ENCODE measurements at regions not wholly inside any gene's neighbourhood (a gene's known extent, or its start where the extent isn't known, plus 50 kb on each side); places are given as distances from the start of the nearest gene placed in this dataset.

GRCh38 chr6:120260636-120261035 lies 911.1 kb upstream of the MAN1A1 start:
- TF ChIP-seq CTCF (IDR thresholded peaks at IDR 0.05), result no peak
- DNase-seq, result no peak
- intact Hi-C loops (cut with DNase I), result no loop called here

GRCh38 chr6:120254651-120255050 lies 905.1 kb upstream of the MAN1A1 start:
- Histone ChIP-seq H3K27me3 (ENCODE audit: low read depth) (no peaks in the 10 kb centered on the region), H3K27ac (no peak overlapping the region), H3K9me3 (no peaks in the 10 kb centered on the region), H3K36me3 (no peaks in the 10 kb centered on the region), H3K4me1 (no peaks in the 10 kb centered on the region), H3K4me3 (no peak overlapping the region)
- ATAC-seq (no peak), DNase-seq (no peak)
- TF ChIP-seq CTCF (IDR thresholded peaks at IDR 0.05), result no peak
- intact Hi-C loops (cut with DNase I), result no loop called here

More at GRCh38 chr6:120260636-120261035, 911.1 kb upstream of the MAN1A1 start:
- no peaks in the 10 kb centered on the region for H3K27me3 ChIP-seq (ENCODE audit: low read depth)
- H3K4me3 ChIP-seq, result no peak overlapping the region
- H3K36me3 ChIP-seq, result no peaks in the 10 kb centered on the region
- H3K9me3 ChIP-seq, result no peaks in the 10 kb centered on the region
- no peaks in the 10 kb centered on the region for H3K4me1 ChIP-seq
- no peak overlapping the region for H3K27ac ChIP-seq
- ATAC-seq, result no peak

GRCh38 chr6:120248451-120248850 lies 898.9 kb upstream of the MAN1A1 start:
- no peak for DNase-seq
- Histone ChIP-seq H3K27ac (no peak overlapping the region), H3K4me1 (no peaks in the 10 kb centered on the region), H3K9me3 (no peaks in the 10 kb centered on the region), H3K36me3 (no peaks in the 10 kb centered on the region), H3K4me3 (no peak overlapping the region), H3K27me3 (ENCODE audit: low read depth) (no peaks in the 10 kb centered on the region)
- ATAC-seq, result no peak
- intact Hi-C loops (cut with DNase I), result no loop called here
- TF ChIP-seq CTCF (IDR thresholded peaks at IDR 0.05), result no peak

- Histone ChIP-seq H3K27me3 (ENCODE audit: low read depth) (no peaks in the 10 kb centered on the region), H3K36me3 (no peaks in the 10 kb centered on the region), H3K27ac (no peak overlapping the region), H3K9me3 (peaks cover 12% of the 10 kb centered on the region), H3K4me1 (no peaks in the 10 kb centered on the region), H3K4me3 (no peak overlapping the region)
- no peak for ATAC-seq
- no peak for TF ChIP-seq CTCF (IDR thresholded peaks at IDR 0.05)
- intact Hi-C loops (cut with DNase I), result no loop called here
- no peak for DNase-seq
Measured at GRCh38 chr6:120237221-120237620, 887.7 kb upstream of the MAN1A1 start.

- intact Hi-C loops (cut with DNase I), result no loop called here
- Histone ChIP-seq H3K4me1 (no peaks in the 10 kb centered on the region), H3K4me3 (no peak overlapping the region), H3K9me3 (no peaks in the 10 kb centered on the region), H3K27ac (no peak overlapping the region), H3K27me3 (ENCODE audit: low read depth) (no peaks in the 10 kb centered on the region), H3K36me3 (no peaks in the 10 kb centered on the region)
- ATAC-seq (no peak), DNase-seq (no peak)
- no peak for TF ChIP-seq CTCF (IDR thresholded peaks at IDR 0.05)
Measured at GRCh38 chr6:120230008-120230407, 880.4 kb upstream of the MAN1A1 start.

- no peak for ATAC-seq
- Histone ChIP-seq H3K9me3 (no peaks in the 10 kb centered on the region), H3K4me3 (no peak overlapping the region), H3K36me3 (no peaks in the 10 kb centered on the region), H3K27me3 (ENCODE audit: low read depth) (no peaks in the 10 kb centered on the region), H3K4me1 (no peaks in the 10 kb centered on the region), H3K27ac (no peak overlapping the region)
- DNase-seq, result no peak
- intact Hi-C loops (cut with DNase I), result no loop called here
- no peak for TF ChIP-seq CTCF (IDR thresholded peaks at IDR 0.05)
Measured at GRCh38 chr6:120228297-120228696, 878.7 kb upstream of the MAN1A1 start.

All from lower lobe of right lung (tissue), 2 donors.